ENCODE measurements at regions not wholly inside any gene's neighbourhood (a gene's known extent, or its start where the extent isn't known, plus 50 kb on each side); places are given as distances from the start of the nearest gene placed in this dataset.

DNA sequence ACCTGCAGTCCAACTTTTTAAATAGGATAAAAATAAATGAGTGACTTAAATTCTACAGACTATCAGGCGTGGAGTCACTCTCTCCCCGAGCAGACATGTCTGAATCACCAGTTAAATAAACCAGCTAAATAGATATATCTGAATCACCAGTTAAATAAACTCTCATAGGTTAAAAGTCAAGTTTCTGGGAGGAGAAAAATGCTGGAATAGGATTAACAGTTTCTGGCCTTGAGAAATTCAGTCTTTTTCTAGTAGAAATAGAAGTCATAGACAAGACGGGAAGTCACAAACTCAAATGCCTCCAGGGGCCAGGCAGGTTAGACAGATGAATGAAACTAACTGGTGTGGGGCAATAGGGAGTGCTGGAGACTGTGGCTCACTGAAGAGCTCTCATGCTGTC lies 258.6 kb upstream of the TMEM132C start:
- Histone ChIP-seq H3K27ac (ENCODE audit: insufficient read depth, low read depth, low read length) (no peak overlapping the region), H3K9ac (replicated peaks; ENCODE audit: extremely low read depth, insufficient read depth, low read length) (no peak overlapping the region), H3K9me1 (replicated peaks; ENCODE audit: control insufficient read depth, extremely low read depth, insufficient read depth, low read length) (no peaks in the 10 kb centered on the region), H3K79me2 (ENCODE audit: control insufficient read depth, insufficient read depth, low read length) (no peaks in the 10 kb centered on the region), H3K4me2 (ENCODE audit: insufficient read depth, low read length) (no peak overlapping the region), H3K36me3 (ENCODE audit: control insufficient read depth in 2 of 2, extremely low read depth in 1 of 2, insufficient read depth in 2 of 2, low read length in 2 of 2) (no peaks in the 10 kb centered on the region), H2AFZ (ENCODE audit: low read depth, low read length) (no peak overlapping the region), H3K27me3 (ENCODE audit: control insufficient read depth in 2 of 2, insufficient read depth in 2 of 2, low read length in 2 of 2) (no peaks in the 10 kb centered on the region), H4K20me1 (replicated peaks; ENCODE audit: control insufficient read depth, extremely low read depth, insufficient read depth, low read length) (no peaks in the 10 kb centered on the region), H3K4me1 (ENCODE audit: control insufficient read depth, extremely low read depth, insufficient read depth, low read length) (no peaks in the 10 kb centered on the region), H3K9me3 (replicated peaks; ENCODE audit: control insufficient read depth, insufficient read depth, low read length) (peaks cover 2% of the 10 kb centered on the region), H3K4me3 (replicated peaks in 1 of 3; ENCODE audit: insufficient read depth in 1 of 3, low read depth in 1 of 3, low read length in 3 of 3) (no peak overlapping the region)
- DNase-seq (ENCODE audit: low read depth, low spot score) (no peak), FAIRE-seq (no peak)
- intact Hi-C loops (cut with micrococcal nuclease): no loop called here
- CTCF ChIA-PET: no interaction called here
- dilution Hi-C loops (cut with MboI; ENCODE audit: extremely low pct_ligation_motif_present, low sequenced_read_pairs): no loop called here
- POLR2A ChIA-PET: no interaction called here
- TF ChIP-seq EZH2 (IDR thresholded peaks at IDR 0.05; ENCODE audit: borderline replicate concordance, low read depth, low read length, severe bottlenecking) (no peak), POLR2AphosphoS5 (IDR thresholded peaks at IDR 0.05; ENCODE audit: insufficient read depth, low read depth, low read length) (no peak), JUN (IDR thresholded peaks at IDR 0.05; ENCODE audit: borderline replicate concordance, insufficient read depth, insufficient read length, low read depth) (no peak), MYC (IDR thresholded peaks at IDR 0.05; ENCODE audit: low read depth, low read length) (no peak), POLR2A (IDR thresholded peaks at IDR 0.05; ENCODE audit: low read depth, low read length) (no peak), FOS (IDR thresholded peaks at IDR 0.05; ENCODE audit: borderline replicate concordance, insufficient read depth, low read length) (no peak), GATA2 (IDR thresholded peaks at IDR 0.05; ENCODE audit: insufficient read depth, insufficient read length, low read depth, low read length) (no peak)
- TF ChIP-seq, protein P1, sequence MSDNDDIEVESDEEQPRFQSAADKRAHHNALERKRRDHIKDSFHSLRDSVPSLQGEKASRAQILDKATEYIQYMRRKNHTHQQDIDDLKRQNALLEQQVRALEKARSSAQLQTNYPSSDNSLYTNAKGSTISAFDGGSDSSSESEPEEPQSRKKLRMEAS (IDR thresholded peaks at IDR 0.05; ENCODE audit: insufficient read depth, insufficient read length): no peak
- TF ChIP-seq, protein P2, sequence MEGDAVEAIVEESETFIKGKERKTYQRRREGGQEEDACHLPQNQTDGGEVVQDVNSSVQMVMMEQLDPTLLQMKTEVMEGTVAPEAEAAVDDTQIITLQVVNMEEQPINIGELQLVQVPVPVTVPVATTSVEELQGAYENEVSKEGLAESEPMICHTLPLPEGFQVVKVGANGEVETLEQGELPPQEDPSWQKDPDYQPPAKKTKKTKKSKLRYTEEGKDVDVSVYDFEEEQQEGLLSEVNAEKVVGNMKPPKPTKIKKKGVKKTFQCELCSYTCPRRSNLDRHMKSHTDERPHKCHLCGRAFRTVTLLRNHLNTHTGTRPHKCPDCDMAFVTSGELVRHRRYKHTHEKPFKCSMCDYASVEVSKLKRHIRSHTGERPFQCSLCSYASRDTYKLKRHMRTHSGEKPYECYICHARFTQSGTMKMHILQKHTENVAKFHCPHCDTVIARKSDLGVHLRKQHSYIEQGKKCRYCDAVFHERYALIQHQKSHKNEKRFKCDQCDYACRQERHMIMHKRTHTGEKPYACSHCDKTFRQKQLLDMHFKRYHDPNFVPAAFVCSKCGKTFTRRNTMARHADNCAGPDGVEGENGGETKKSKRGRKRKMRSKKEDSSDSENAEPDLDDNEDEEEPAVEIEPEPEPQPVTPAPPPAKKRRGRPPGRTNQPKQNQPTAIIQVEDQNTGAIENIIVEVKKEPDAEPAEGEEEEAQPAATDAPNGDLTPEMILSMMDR (IDR thresholded peaks at IDR 0.05; ENCODE audit: extremely low read depth in 1 of 2, insufficient read depth in 1 of 2, low read depth in 1 of 2, low read length in 2 of 2): no peak
- no TSS peak for BruUV-seq (replicated peaks)

All from endothelial cell of umbilical vein (primary cell).